CD4-positive, alpha-beta T cell treated with Interleukin-2 at 100 ng/mL for 4 hours (primary cell): ENCODE measurements at regions not wholly inside any gene's neighbourhood (a gene's known extent, or its start where the extent isn't known, plus 50 kb on each side); places are given as distances from the start of the nearest gene placed in this dataset.

ENCODE experiments used
- DNase-seq: peaks from one replicate; pipeline ENCODE4 v3.0.0-alpha.2; 2020; ENCODE audit warnings: low spot score

GRCh38 chr16:59238246-59238645 lies 504.1 kb upstream of the GOT2 start:
- no peak for DNase-seq

GRCh38 chr16:59236804-59237458 lies 502.8 kb upstream of the GOT2 start:
- no peak for DNase-seq

- no peak for DNase-seq
Observed at GRCh38 chr16:59224401-59224800, 490.3 kb upstream of the GOT2 start.

GRCh38 chr16:59220011-59220410 lies 485.9 kb upstream of the GOT2 start:
- DNase-seq, result no peak

GRCh38 chr16:59216291-59216690 lies 482.2 kb upstream of the GOT2 start:
- DNase-seq, result no peak

- no peak for DNase-seq
Observed at GRCh38 chr16:59214455-59214854, 480.3 kb upstream of the GOT2 start.

- no peak for DNase-seq
Observed at GRCh38 chr16:59213952-59214351, 479.8 kb upstream of the GOT2 start.

- no peak for DNase-seq
Observed at GRCh38 chr16:59212492-59213024, 478.4 kb upstream of the GOT2 start.

- DNase-seq, result no peak
Observed at GRCh38 chr16:59210955-59211541, 476.9 kb upstream of the GOT2 start.

- no peak for DNase-seq
Observed at GRCh38 chr16:59205403-59205802, 471.3 kb upstream of the GOT2 start.

GRCh38 chr16:59204589-59204988 lies 470.5 kb upstream of the GOT2 start:
- no peak for DNase-seq

- no peak for DNase-seq
Observed at GRCh38 chr16:59202233-59202862, 468.2 kb upstream of the GOT2 start.

GRCh38 chr16:59201821-59202220 lies 467.7 kb upstream of the GOT2 start:
- DNase-seq, result no peak

- no peak for DNase-seq
Observed at GRCh38 chr16:59201160-59201559, 467.0 kb upstream of the GOT2 start.

GRCh38 chr16:59198487-59198886 lies 464.4 kb upstream of the GOT2 start:
- DNase-seq, result no peak

GRCh38 chr16:59195242-59195641 lies 461.1 kb upstream of the GOT2 start:
- DNase-seq, result no peak

GRCh38 chr16:59193637-59194036 lies 459.5 kb upstream of the GOT2 start:
- no peak for DNase-seq

- DNase-seq, result no peak
Observed at GRCh38 chr16:59192551-59193199, 458.6 kb upstream of the GOT2 start.

- no peak for DNase-seq
Observed at GRCh38 chr16:59190731-59191130, 456.6 kb upstream of the GOT2 start.

- DNase-seq, result no peak
Observed at GRCh38 chr16:59188029-59188428, 453.9 kb upstream of the GOT2 start.

GRCh38 chr16:59181821-59182420 lies 447.8 kb upstream of the GOT2 start:
- no peak for DNase-seq

- no peak for DNase-seq
Observed at GRCh38 chr16:59180083-59180476, 446.0 kb upstream of the GOT2 start.
